Adrenal gland (tissue), 5 donors: ENCODE measurements at regions not wholly inside any gene's neighbourhood (a gene's known extent, or its start where the extent isn't known, plus 50 kb on each side); places are given as distances from the start of the nearest gene placed in this dataset.
"Not testable (repeated sequence)": the region's sequence is repeated elsewhere in the genome, so short reads cannot be mapped to it uniquely, and the experiment has no call there.

Source experiments
- CTCF ChIP-seq, 6 experiments: fragments of 450-650 bp in 4 of 6; fragments of 200-600 bp in 2 of 6; sonication (generic) in 1 of 6; IDR thresholded peaks; 1 replicate in 5 of 6; 2 replicates in 1 of 6; pipeline versions ENCODE4 v1.5.1 to v1.8.0; 2016 to 2021; ENCODE audit warnings: antibody characterized with exemption in 6 of 6, mild to moderate bottlenecking in 2 of 6, moderate library complexity in 1 of 6
- POLR2A ChIP-seq, 2 donors: fragments of 450-650 bp; IDR thresholded peaks; one replicate each; pipeline ENCODE4 v1.6.1; 2017; ENCODE audit warnings: antibody characterized with exemption in 2 of 2, mild to moderate bottlenecking in 2 of 2, moderate library complexity in 1 of 2
- donor health status: DM: no; HTN: no; CAD: no.

GRCh38 chr13:16158958-16159357, 3022.7 kb downstream of the TUBA3C start:
- TF ChIP-seq CTCF, POLR2A (IDR thresholded peaks at IDR 0.05): not testable (repeated sequence)
